Sigmoid colon (tissue), 4 donors: ENCODE measurements at regions not wholly inside any gene's neighbourhood (a gene's known extent, or its start where the extent isn't known, plus 50 kb on each side); places are given as distances from the start of the nearest gene placed in this dataset.

Source experiments
- CTCF ChIP-seq, 4 experiments: fragments of 450-650 bp in 3 of 4; fragments of 200-600 bp in 1 of 4; IDR thresholded peaks; one replicate each; pipeline ENCODE4 v1.5.1; 2016 to 2019; ENCODE audit warnings: antibody characterized with exemption in 4 of 4, mild to moderate bottlenecking in 3 of 4, moderate library complexity in 2 of 4
- EP300 ChIP-seq, 4 donors: sonication (generic); formaldehyde crosslinking; IDR thresholded peaks; one replicate each; pipeline ENCODE4 v1.6.1; 2017; ENCODE audit warnings: antibody characterized with exemption in 4 of 4
- POLR2A ChIP-seq, 2 donors: fragments of 450-650 bp; IDR thresholded peaks; one replicate each; pipeline ENCODE4 v1.6.1; 2016; ENCODE audit warnings: antibody characterized with exemption in 2 of 2, mild to moderate bottlenecking in 2 of 2, moderate library complexity in 2 of 2
- POLR2AphosphoS5 ChIP-seq, 4 donors: sonication (generic); formaldehyde crosslinking; IDR thresholded peaks; one replicate each; pipeline ENCODE4 v1.6.1; 2017; ENCODE audit warnings: antibody characterized with exemption in 4 of 4

DNA sequence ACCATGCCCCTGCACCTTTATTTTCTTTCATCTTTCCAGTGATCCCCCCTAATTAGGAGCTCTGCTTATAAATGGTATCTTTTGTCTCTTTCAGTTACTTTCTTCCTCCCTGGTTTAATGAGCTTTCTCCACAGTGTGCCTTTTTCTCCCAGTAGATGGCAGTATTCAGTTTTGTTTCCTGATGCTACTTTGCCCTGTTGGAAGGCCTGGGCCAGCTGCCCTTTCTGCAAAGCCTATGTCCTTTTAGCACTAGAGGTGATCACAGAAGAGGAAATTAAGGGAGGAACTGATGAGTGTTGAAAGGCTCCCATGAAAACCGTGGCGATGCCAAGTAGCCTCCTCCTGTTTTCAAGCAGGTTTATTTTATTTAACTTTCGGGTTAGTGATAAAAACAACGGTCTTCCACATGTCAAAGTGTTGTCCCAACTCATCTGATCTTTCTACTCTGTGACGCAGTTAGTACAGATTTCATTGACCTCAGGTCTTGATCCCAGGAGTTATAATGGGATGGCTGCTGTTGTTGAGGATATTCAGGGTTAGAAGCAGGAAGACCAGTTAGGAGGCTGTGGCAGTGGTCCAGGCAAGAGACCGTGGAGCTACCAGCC, 184.2 kb upstream of the BMP2 start:
- TF ChIP-seq CTCF (IDR thresholded peaks at IDR 0.05): peak in 2 of 4 experiments; percentile 38 to 45
- no peak for TF ChIP-seq POLR2AphosphoS5 (IDR thresholded peaks at IDR 0.05)
- no peak for TF ChIP-seq POLR2A (IDR thresholded peaks at IDR 0.05)
- no peak for TF ChIP-seq EP300 (IDR thresholded peaks at IDR 0.05)
